ENCODE measurements at regions not wholly inside any gene's neighbourhood (a gene's known extent, or its start where the extent isn't known, plus 50 kb on each side); places are given as distances from the start of the nearest gene placed in this dataset.
"Not testable (repeated sequence)": the region's sequence is repeated elsewhere in the genome, so short reads cannot be mapped to it uniquely, and the experiment has no call there.

- H3K27ac Mint-ChIP-seq, result no peak overlapping the region
- no peak for ATAC-seq
- peaks cover 4% of the 10 kb centered on the region for H3K9me3 Mint-ChIP-seq
- H3K4me3 Mint-ChIP-seq, result no peak overlapping the region
- no peaks in the 10 kb centered on the region for H3K4me1 Mint-ChIP-seq
- H3K36me3 Mint-ChIP-seq, result no peaks in the 10 kb centered on the region
- DNase-seq (ENCODE audit: low spot score in 2 of 2), result no peak
Measured at GRCh38 chr4:174061026-174061425, 222.4 kb downstream of the FBXO8 start.

DNA sequence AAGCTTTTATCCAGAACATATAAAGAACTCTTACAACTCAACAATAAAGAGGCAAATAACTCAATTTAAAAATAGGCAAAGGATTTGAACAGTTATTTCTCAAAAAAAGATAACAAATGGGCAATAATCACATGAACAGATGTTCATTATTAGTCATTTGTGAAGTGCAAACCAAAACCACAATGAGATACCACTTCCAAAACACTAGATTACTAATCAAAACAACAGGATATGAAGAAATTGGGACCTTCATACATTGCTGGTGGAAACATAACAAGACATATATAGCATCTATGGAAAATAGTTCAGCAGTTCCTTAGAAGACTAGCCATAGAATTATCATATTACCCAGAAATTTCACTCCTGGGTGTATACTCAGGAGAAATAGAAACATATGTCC, 224.6 kb downstream of the FBXO8 start:
- Mint-ChIP-seq H3K4me3 (no peak overlapping the region), H3K9me3 (peaks cover 4% of the 10 kb centered on the region), H3K36me3 (no peaks in the 10 kb centered on the region), H3K27ac (no peak overlapping the region), H3K4me1 (no peaks in the 10 kb centered on the region)
- DNase-seq (ENCODE audit: low spot score in 2 of 2), result no peak
- no peak for ATAC-seq

DNA sequence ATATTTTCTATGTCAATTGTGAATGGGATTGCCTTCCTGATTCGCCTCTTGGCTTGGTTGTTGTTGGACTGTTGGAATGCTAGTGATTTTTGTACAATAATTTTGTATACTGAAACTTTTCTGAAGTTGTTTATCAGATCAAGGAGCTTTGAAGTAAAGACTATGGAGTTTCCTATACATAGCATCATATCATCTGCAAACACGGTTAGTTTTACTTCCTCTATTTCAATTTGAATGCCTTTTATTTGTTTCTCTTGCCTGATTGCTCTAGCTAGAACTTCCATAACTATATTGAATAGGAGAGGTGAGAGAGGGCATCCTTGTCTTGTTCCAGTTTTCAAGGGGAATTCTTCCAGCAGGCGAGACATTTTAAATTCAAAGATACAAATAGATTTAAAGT, 226.5 kb downstream of the FBXO8 start:
- Mint-ChIP-seq H3K9me3 (peaks cover 4% of the 10 kb centered on the region), H3K27ac (no peak overlapping the region), H3K36me3 (no peaks in the 10 kb centered on the region), H3K4me3 (no peak overlapping the region), H3K4me1 (no peaks in the 10 kb centered on the region)
- no peak for DNase-seq (ENCODE audit: low spot score in 2 of 2)
- ATAC-seq, result no peak

DNA sequence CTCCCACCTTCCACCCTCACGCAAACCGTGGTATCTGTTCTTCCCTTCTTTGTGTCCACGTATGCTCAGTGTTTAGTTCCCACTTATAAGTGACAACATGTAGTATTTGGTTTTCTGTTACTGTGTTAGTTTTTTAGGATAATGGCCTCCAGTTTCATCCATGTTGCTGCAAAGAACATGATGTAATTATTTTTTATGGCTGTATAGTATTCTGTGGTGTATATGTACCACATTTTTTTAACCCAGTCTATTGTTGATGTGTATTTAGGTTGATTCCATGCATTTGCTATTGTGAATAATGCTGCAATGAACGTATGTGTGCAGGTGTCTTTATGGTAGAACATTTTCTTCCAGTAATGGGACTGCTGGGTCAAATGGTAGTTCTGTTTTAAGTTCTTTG, 228.1 kb downstream of the FBXO8 start:
- ATAC-seq (no peak), DNase-seq (ENCODE audit: low spot score in 2 of 2) (no peak)
- Mint-ChIP-seq H3K4me3 (no peak overlapping the region), H3K27ac (no peak overlapping the region), H3K36me3 (no peaks in the 10 kb centered on the region), H3K4me1 (no peaks in the 10 kb centered on the region), H3K9me3 (peaks cover 5% of the 10 kb centered on the region)

GRCh38 chr4:174053895-174054294, 229.6 kb downstream of the FBXO8 start:
- no peak overlapping the region for H3K4me3 Mint-ChIP-seq
- H3K27ac Mint-ChIP-seq, result no peak overlapping the region
- H3K4me1 Mint-ChIP-seq, result no peaks in the 10 kb centered on the region
- ATAC-seq (no peak), DNase-seq (ENCODE audit: low spot score in 2 of 2) (no peak)
- H3K36me3 Mint-ChIP-seq, result no peaks in the 10 kb centered on the region
- peaks cover 5% of the 10 kb centered on the region for H3K9me3 Mint-ChIP-seq

DNA sequence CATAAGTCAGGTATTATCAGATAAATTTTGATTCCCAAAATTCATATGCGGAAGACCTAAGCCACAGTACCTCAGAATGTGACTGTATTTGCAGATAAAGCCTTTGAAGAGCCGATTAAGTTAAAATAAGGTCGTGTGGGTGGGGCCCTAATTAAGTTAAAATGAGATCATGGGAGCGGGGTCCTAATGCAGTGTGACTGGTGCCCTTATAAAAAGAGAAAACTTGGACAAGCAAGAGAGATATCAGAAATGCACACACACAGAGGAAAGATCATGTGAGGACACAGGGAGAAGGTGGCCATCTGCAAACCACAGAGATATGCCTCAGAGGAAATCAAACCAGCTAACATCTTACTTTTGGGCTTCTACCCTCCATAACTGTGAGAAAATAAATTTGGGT, 236.1 kb downstream of the FBXO8 start:
- no peak overlapping the region for H3K4me3 Mint-ChIP-seq
- H3K27ac Mint-ChIP-seq, result no peak overlapping the region
- H3K4me1 Mint-ChIP-seq, result no peaks in the 10 kb centered on the region
- no peak for DNase-seq (ENCODE audit: low spot score in 2 of 2)
- H3K36me3 Mint-ChIP-seq, result no peaks in the 10 kb centered on the region
- ATAC-seq, result no peak
- peaks cover 5% of the 10 kb centered on the region for H3K9me3 Mint-ChIP-seq

DNA sequence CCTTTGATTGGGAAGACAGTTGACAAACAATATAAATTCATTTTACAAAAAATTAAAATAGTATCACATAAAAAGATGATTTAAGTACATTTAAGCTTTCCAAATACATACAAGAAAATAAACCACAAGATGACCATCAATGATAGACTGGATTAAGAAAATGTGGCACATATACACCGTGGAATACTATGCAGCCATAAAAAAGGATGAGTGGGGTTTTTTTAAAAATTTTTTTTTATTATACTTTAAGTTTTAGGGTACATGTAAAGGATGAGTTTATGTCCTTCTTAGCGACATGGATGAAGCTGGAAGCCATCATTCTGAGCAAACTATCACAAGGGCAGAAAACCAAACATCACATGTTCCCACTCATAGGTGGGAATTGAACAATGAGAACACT, 237.6 kb downstream of the FBXO8 start:
- not testable (repeated sequence) for H3K9me3 Mint-ChIP-seq; H3K4me3 Mint-ChIP-seq; ATAC-seq; H3K36me3 Mint-ChIP-seq; H3K27ac Mint-ChIP-seq; H3K4me1 Mint-ChIP-seq; DNase-seq (ENCODE audit: low spot score in 2 of 2)

- H3K27ac Mint-ChIP-seq, result no peak overlapping the region
- H3K4me1 Mint-ChIP-seq, result no peaks in the 10 kb centered on the region
- DNase-seq (ENCODE audit: low spot score in 2 of 2) (no peak), ATAC-seq (no peak)
- no peaks in the 10 kb centered on the region for H3K36me3 Mint-ChIP-seq
- H3K9me3 Mint-ChIP-seq, result peaks cover 2% of the 10 kb centered on the region
- no peak overlapping the region for H3K4me3 Mint-ChIP-seq
Measured at GRCh38 chr4:174045381-174045780, 238.1 kb downstream of the FBXO8 start.

- Mint-ChIP-seq H3K9me3 (peaks cover 2% of the 10 kb centered on the region), H3K4me1 (no peaks in the 10 kb centered on the region), H3K36me3 (no peaks in the 10 kb centered on the region), H3K27ac (no peak overlapping the region), H3K4me3 (no peak overlapping the region)
- ATAC-seq (no peak), DNase-seq (ENCODE audit: low spot score in 2 of 2) (no peak)
Measured at GRCh38 chr4:174041555-174042105, 241.8 kb downstream of the FBXO8 start.

DNA sequence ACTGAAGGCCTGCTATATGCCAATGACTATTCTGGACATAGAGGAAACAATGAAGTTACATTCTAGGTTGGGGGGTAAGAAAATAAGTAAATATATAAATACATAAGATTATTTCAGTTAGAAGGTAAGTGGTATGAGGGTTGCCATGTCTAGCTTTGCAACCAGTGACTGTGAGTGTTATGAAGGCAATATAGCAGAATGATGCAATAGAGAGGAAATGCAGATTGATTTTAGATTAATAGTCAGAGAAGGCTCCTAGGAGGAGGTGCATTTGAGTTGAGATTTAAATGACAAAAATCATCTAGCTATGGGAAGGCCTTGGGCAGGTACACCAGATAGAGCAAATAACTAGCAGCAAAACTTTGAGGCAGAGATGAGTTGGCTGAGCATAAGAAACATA, 243.2 kb downstream of the FBXO8 start:
- Mint-ChIP-seq H3K4me3 (no peak overlapping the region), H3K36me3 (no peaks in the 10 kb centered on the region), H3K4me1 (no peaks in the 10 kb centered on the region), H3K9me3 (peaks cover 2% of the 10 kb centered on the region), H3K27ac (no peak overlapping the region)
- no peak for DNase-seq (ENCODE audit: low spot score in 2 of 2)
- no peak for ATAC-seq

DNA sequence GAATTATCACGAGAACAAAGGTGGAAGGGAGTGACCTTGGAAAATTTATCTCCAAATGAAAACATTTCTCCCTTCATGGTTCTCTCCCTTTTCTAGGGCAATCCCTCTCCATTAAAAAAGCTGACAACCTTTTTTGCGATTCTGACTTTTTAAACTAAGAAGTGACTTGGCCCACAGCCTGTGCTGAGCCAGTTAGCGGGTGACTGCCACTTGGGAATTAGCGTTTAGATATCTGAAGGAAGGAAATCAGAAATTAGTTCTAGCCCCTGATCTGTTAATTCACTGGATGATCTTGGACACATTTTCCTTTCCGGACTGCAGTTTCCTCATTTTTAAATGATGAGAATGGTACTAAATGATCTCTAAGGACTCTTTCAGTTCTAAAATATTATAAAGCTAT, 245.0 kb downstream of the FBXO8 start:
- no peak overlapping the region for H3K4me3 Mint-ChIP-seq
- H3K36me3 Mint-ChIP-seq, result no peaks in the 10 kb centered on the region
- H3K4me1 Mint-ChIP-seq, result no peaks in the 10 kb centered on the region

DNA sequence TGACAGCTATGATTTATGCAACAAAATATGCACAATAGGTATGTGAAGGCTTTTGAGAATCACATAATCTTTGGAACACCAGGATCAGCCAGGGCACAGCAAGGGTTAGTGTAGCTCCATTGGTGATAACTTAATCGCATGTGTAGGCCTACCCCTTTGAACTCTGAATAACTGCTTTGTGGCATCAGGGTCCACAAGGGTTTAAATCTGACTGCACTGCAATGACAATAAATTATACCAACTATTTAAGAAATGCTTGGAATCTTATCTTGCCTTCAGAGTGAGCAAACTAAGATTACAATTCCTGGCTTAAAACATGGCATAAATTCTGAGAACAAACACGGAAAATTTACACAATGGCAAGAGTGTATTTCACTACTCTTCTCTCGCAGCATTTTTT, 245.8 kb downstream of the FBXO8 start:
- H3K4me1 Mint-ChIP-seq, result no peaks in the 10 kb centered on the region
- H3K4me3 Mint-ChIP-seq, result no peak overlapping the region
- ATAC-seq, result no peak
- peaks cover 2% of the 10 kb centered on the region for H3K9me3 Mint-ChIP-seq
- no peak for DNase-seq (ENCODE audit: low spot score in 2 of 2)
- no peak overlapping the region for H3K27ac Mint-ChIP-seq
- no peaks in the 10 kb centered on the region for H3K36me3 Mint-ChIP-seq

More for the DNA sequence above, 245.0 kb downstream of the FBXO8 start:
- Mint-ChIP-seq H3K9me3 (peaks cover 2% of the 10 kb centered on the region), H3K27ac (no peak overlapping the region)
- DNase-seq (ENCODE audit: low spot score in 2 of 2) (no peak), ATAC-seq (no peak)

DNA sequence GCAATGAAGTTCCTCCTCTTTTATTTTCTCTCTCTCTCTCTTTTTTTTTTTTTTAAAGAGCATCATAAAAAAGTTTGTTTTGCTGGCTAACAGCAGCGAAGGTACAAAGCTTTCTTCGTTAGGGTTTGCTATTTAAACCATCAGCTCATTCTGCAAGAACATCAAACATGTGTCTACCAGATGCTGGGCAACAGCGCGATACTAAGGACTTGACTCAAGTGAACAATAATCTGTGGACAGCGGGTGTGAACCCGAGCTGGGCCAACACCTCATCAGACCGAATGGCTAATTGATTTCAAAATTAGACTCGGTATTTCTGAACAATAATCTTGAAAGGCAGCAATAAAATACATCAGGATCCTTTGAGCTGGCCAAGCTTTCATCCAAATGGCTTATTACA, 246.4 kb downstream of the FBXO8 start:
- H3K4me3 Mint-ChIP-seq, result no peak overlapping the region
- no peaks in the 10 kb centered on the region for H3K4me1 Mint-ChIP-seq
- H3K9me3 Mint-ChIP-seq, result peaks cover 2% of the 10 kb centered on the region
- no peak overlapping the region for H3K27ac Mint-ChIP-seq
- ATAC-seq, result no peak
- no peaks in the 10 kb centered on the region for H3K36me3 Mint-ChIP-seq
- no peak for DNase-seq (ENCODE audit: low spot score in 2 of 2)

- Mint-ChIP-seq H3K36me3 (no peaks in the 10 kb centered on the region), H3K4me1 (no peaks in the 10 kb centered on the region), H3K4me3 (no peak overlapping the region), H3K27ac (no peak overlapping the region), H3K9me3 (no peaks in the 10 kb centered on the region)
- DNase-seq (ENCODE audit: low spot score in 2 of 2), result no peak
- no peak for ATAC-seq
Measured at GRCh38 chr4:174036576-174036975, 246.9 kb downstream of the FBXO8 start.

- no peaks in the 10 kb centered on the region for H3K36me3 Mint-ChIP-seq
- no peaks in the 10 kb centered on the region for H3K9me3 Mint-ChIP-seq
- H3K27ac Mint-ChIP-seq, result no peak overlapping the region
- DNase-seq (ENCODE audit: low spot score in 2 of 2) (no peak), ATAC-seq (no peak)
- H3K4me1 Mint-ChIP-seq, result no peaks in the 10 kb centered on the region
- H3K4me3 Mint-ChIP-seq, result no peak overlapping the region
Measured at GRCh38 chr4:174036111-174036510, 247.4 kb downstream of the FBXO8 start.

- no peak overlapping the region for H3K4me3 Mint-ChIP-seq
- H3K4me1 Mint-ChIP-seq, result no peaks in the 10 kb centered on the region
- H3K27ac Mint-ChIP-seq, result no peak overlapping the region
- H3K9me3 Mint-ChIP-seq, result peaks cover 2% of the 10 kb centered on the region
- DNase-seq (ENCODE audit: low spot score in 2 of 2) (no peak), ATAC-seq (no peak)
- no peaks in the 10 kb centered on the region for H3K36me3 Mint-ChIP-seq
Measured at GRCh38 chr4:174023641-174024040, 259.8 kb downstream of the FBXO8 start.

DNA sequence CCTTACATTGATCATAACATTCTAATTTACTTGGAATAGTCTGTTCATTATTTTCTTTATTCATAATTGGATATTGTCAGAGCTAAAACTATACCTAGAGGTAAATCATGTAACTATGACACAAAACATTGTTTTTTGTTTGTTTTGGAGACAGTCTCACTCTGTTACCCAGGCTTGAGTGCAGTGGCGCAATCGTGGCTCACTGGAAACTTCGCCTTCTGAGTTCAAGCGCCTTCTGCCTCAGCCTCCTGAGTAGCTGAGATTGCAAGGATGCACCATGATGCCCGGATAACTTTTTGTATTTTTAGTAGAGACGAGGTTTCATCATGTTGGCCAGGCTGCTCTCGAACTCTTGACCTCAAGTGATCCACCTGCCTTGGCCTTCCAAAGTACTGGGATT, 265.2 kb downstream of the FBXO8 start:
- Mint-ChIP-seq H3K4me3 (no peak overlapping the region), H3K4me1 (no peaks in the 10 kb centered on the region), H3K9me3 (no peaks in the 10 kb centered on the region), H3K36me3 (no peaks in the 10 kb centered on the region), H3K27ac (no peak overlapping the region)
- ATAC-seq (no peak), DNase-seq (ENCODE audit: low spot score in 2 of 2) (no peak)

Data from stimulated activated effector memory CD8-positive, alpha-beta T cell treated with anti-CD3 and anti-CD28 coated beads, Interleukin-12 subunit alpha, Interleukin-12 subunit beta, amount 100 ng/mL, for 72 hours (primary cell).